Prostate gland (tissue), 2 donors: ENCODE measurements at regions not wholly inside any gene's neighbourhood (a gene's known extent, or its start where the extent isn't known, plus 50 kb on each side); places are given as distances from the start of the nearest gene placed in this dataset.

ENCODE experiments used
- DNase-seq: peaks from one replicate; pipeline ENCODE4 v3.0.0-alpha.2; 2019; ENCODE audit warnings: low spot score
- H3K27ac ChIP-seq, 2 donors: fragments of 200-600 bp; sonication (generic); 2 replicates each; pipeline ENCODE4 v1.5.1; 2017 to 2019
- H3K27me3 ChIP-seq: fragments of 200-600 bp; sonication (generic); replicated peaks from 2 replicates; pipeline ENCODE4 v1.5.1; 2019; ENCODE audit not compliant: insufficient read depth
- H3K36me3 ChIP-seq, 2 donors: fragments of 200-600 bp; sonication (generic); 1 replicate in 1 of 2; 2 replicates in 1 of 2; pipeline versions ENCODE4 v1.5.1 to v1.8.1; 2017 to 2019
- H3K4me1 ChIP-seq: fragments of 200-600 bp; sonication (generic); replicated peaks from 2 replicates; pipeline ENCODE4 v1.5.1; 2019
- H3K4me3 ChIP-seq, 2 donors: fragments of 200-600 bp; sonication (generic); 2 replicates each; pipeline ENCODE4 v1.5.1; 2017 to 2019
- H3K9me3 ChIP-seq: fragments of 200-600 bp; sonication (generic); 2 replicates; pipeline ENCODE4 v1.5.1; 2017
- CTCF ChIP-seq, 4 experiments: fragments of 200-600 bp in 2 of 4; fragments of 450-650 bp in 2 of 4; sonication (generic) in 2 of 4; IDR thresholded peaks; 1 replicate in 3 of 4; 2 replicates in 1 of 4; pipeline ENCODE4 v1.5.1; 2016 to 2019; ENCODE audit warnings: antibody characterized with exemption in 4 of 4, mild to moderate bottlenecking in 2 of 4, moderate library complexity in 2 of 4
- POLR2A ChIP-seq: fragments of 450-650 bp; IDR thresholded peaks from one replicate; pipeline ENCODE4 v1.6.1; 2016; ENCODE audit warnings: antibody characterized with exemption, mild to moderate bottlenecking
- POLR2AphosphoS5 ChIP-seq: sonication (generic); formaldehyde crosslinking; IDR thresholded peaks from one replicate; pipeline ENCODE4 v1.6.1; 2017; ENCODE audit warnings: antibody characterized with exemption
- WGBS: methylation state at CpG from one replicate; pipeline ENCODE4 v1.1.5; 2018; 5-methylcytosine and 5-hydroxymethylcytosine counted together
- intact Hi-C: fragments of 100-400 bp; cut with DNase I; formaldehyde crosslinking; loops from one replicate; pipeline ENCODE4 v1.14.2; 2022

DNA sequence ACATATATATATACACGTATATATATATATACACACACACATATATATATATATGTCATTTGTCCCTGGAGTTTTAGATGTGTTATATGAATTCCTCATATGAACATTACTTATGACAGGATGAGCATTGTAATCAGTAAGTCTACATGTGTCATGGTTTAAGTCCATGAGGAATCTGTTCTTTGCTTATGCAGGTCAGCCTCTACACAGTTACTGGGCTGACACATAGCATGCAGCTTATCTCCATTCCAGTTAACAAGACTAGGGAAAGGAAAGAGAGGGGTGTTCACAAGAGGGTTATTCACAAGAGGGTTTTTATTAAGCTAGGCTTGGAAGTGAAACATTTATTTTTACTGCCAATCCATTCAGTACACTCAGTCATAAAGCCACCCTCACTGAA lies 226.7 kb downstream of the SNX13 start:
- Histone ChIP-seq H3K4me1 (no peaks in the 10 kb centered on the region), H3K36me3 (no peaks in the 10 kb centered on the region), H3K9me3 (no peaks in the 10 kb centered on the region), H3K27me3 (no peaks in the 10 kb centered on the region), H3K4me3 (no peak overlapping the region), H3K27ac (no peak overlapping the region)
- intact Hi-C loops, result no loop called here
- TF ChIP-seq POLR2A (no peak), POLR2AphosphoS5 (no peak), CTCF (IDR thresholded peaks at IDR 0.05) (no peak)
- DNase-seq, result no peak
- WGBS, result 67% methylated on average over 1 of the region's 1 CpG

DNA sequence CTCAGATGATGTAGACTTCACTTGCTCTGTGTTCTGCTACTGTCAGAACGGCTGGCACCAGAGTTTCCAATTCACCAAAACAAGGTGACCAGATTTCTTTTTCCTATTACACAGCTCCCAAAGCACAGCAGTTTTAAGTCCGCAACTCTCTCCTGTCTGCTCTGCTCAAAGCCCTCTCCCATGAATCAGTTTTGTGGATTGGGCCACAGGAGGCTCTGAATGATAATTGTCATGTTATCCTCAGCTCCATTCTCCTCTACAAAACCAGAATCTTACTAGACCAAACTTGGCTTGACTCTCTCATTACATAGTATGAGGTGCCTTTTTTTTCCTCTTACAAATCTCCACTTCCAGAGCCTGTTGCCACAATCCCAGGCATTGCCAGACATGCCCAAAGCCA lies 223.5 kb downstream of the SNX13 start:
- no peak for DNase-seq
- intact Hi-C loops, result no loop called here
- Histone ChIP-seq H3K4me1 (no peaks in the 10 kb centered on the region), H3K4me3 (no peak overlapping the region), H3K36me3 (no peaks in the 10 kb centered on the region), H3K9me3 (no peaks in the 10 kb centered on the region), H3K27ac (no peak overlapping the region), H3K27me3 (no peaks in the 10 kb centered on the region)
- 90% methylated on average over 2 of the region's 2 CpGs for WGBS
- TF ChIP-seq POLR2AphosphoS5 (no peak), CTCF (IDR thresholded peaks at IDR 0.05) (no peak), POLR2A (no peak)

- intact Hi-C loops, result no loop called here
These were observed 220.3 kb downstream of the SNX13 start for GRCh38 chr7:17719998-17720397.

GRCh38 chr7:17721736-17722285 lies 218.5 kb downstream of the SNX13 start:
- no peaks in the 10 kb centered on the region for H3K27me3 ChIP-seq
- H3K9me3 ChIP-seq, result no peaks in the 10 kb centered on the region
- TF ChIP-seq POLR2A (no peak), CTCF (IDR thresholded peaks at IDR 0.05) (no peak), POLR2AphosphoS5 (no peak)
- no peaks in the 10 kb centered on the region for H3K4me1 ChIP-seq
- no peaks in the 10 kb centered on the region for H3K36me3 ChIP-seq
- intact Hi-C loops, result no loop called here
- H3K4me3 ChIP-seq, result no peak overlapping the region
- DNase-seq, result no peak
- no peak overlapping the region for H3K27ac ChIP-seq

More at GRCh38 chr7:17719998-17720397, 220.3 kb downstream of the SNX13 start:
- Histone ChIP-seq H3K4me3 (no peak overlapping the region), H3K4me1 (no peaks in the 10 kb centered on the region), H3K27ac (no peak overlapping the region), H3K36me3 (no peaks in the 10 kb centered on the region), H3K27me3 (no peaks in the 10 kb centered on the region), H3K9me3 (no peaks in the 10 kb centered on the region)
- 71% methylated on average over 5 of the region's 5 CpGs for WGBS
- TF ChIP-seq POLR2AphosphoS5 (no peak), POLR2A (no peak), CTCF (IDR thresholded peaks at IDR 0.05) (no peak)
- no peak for DNase-seq

GRCh38 chr7:17722798-17723197 lies 217.5 kb downstream of the SNX13 start:
- Histone ChIP-seq H3K4me3 (no peak overlapping the region), H3K27ac (no peak overlapping the region), H3K9me3 (no peaks in the 10 kb centered on the region), H3K27me3 (no peaks in the 10 kb centered on the region), H3K4me1 (no peaks in the 10 kb centered on the region), H3K36me3 (no peaks in the 10 kb centered on the region)
- intact Hi-C loops, result no loop called here
- TF ChIP-seq POLR2AphosphoS5 (no peak), POLR2A (no peak), CTCF (IDR thresholded peaks at IDR 0.05) (no peak)
- no peak for DNase-seq
- 51% methylated on average over 2 of the region's 2 CpGs for WGBS
